A549 (cell line): ENCODE measurements at regions not wholly inside any gene's neighbourhood (a gene's known extent, or its start where the extent isn't known, plus 50 kb on each side); places are given as distances from the start of the nearest gene placed in this dataset.

Experiments used
- ATAC-seq, 2 experiments: fragments of 200-7000 bp in 1 of 2; fragments of >200 bp in 1 of 2; cut with Nextera tagmentation in 1 of 2; cut with Tn5 transposase in 1 of 2; 3 replicates each; pipeline versions ENCODE4 v1.8.0 to v1.9.1; 2018 to 2020; ENCODE audit warnings: mild to moderate bottlenecking in 1 of 2, moderate library complexity in 1 of 2
- CTCF ChIA-PET: fragments of 300-600 bp; sonication (Branson Sonifier 250); formaldehyde crosslinking; extraction: SDS; loops from one replicate; lab custom pipeline; 2021; ENCODE audit warnings: antibody characterized with exemption, inconsistent platforms; lab: Yijun Ruan, JAX
- POLR2A ChIA-PET: fragments of 350-600 bp; formaldehyde crosslinking; extraction: SDS; loops from one replicate; lab custom pipeline; 2021; ENCODE audit warnings: antibody characterized with exemption, inconsistent platforms; lab: Yijun Ruan, JAX
- DNase-seq, 2 experiments: peaks; one replicate each; pipeline versions ENCODE4 v3.0.0 to v3.0.0-alpha.2; 2011 to 2016; ENCODE audit warnings: low read depth in 1 of 2, low spot score in 1 of 2
- FAIRE-seq: peaks from 2 replicates; lab custom pipeline; 2011; peaks lifted over from hg19 to GRCh38; lab: Jason Lieb, UNC
- H3K27ac ChIP-seq, 2 experiments: fragments of >200 bp; sonication (Bioruptor Twin); formaldehyde crosslinking; 3 replicates each; pipeline ENCODE4 v1.5.1; 2016 to 2017
- H3K4me1 ChIP-seq: fragments of >200 bp; sonication (Bioruptor Twin); formaldehyde crosslinking; 3 replicates; pipeline ENCODE4 v1.6.1; 2016
- H3K4me2 ChIP-seq: fragments of >200 bp; sonication (Bioruptor Twin); formaldehyde crosslinking; 3 replicates; pipeline ENCODE4 v1.6.1; 2016
- H3K4me3 ChIP-seq: fragments of >200 bp; sonication (Bioruptor Twin); formaldehyde crosslinking; 3 replicates; pipeline ENCODE4 v1.5.1; 2016
- H3K9me3 ChIP-seq: fragments of >200 bp; sonication (Bioruptor Twin); formaldehyde crosslinking; 3 replicates; pipeline ENCODE4 v1.6.1; 2016
- BHLHE40 ChIP-seq: IDR thresholded peaks from 2 replicates; pipeline ENCODE4 v1.6.1; 2012; ENCODE audit warnings: low read depth, low read length, inconsistent platforms
- CBX2 ChIP-seq: fragments of 200-600 bp; sonication (generic); IDR thresholded peaks from 2 replicates; pipeline ENCODE4 v1.6.1; 2016; ENCODE audit warnings: low read depth, mild to moderate bottlenecking, borderline replicate concordance
- CBX8 ChIP-seq: fragments of 200-600 bp; sonication (generic); IDR thresholded peaks from 2 replicates; pipeline ENCODE4 v1.6.1; 2016
- EHMT2 ChIP-seq: fragments of 200-600 bp; sonication (generic); IDR thresholded peaks from 2 replicates; pipeline ENCODE4 v1.6.1; 2016; ENCODE audit warnings: antibody characterized with exemption, low read depth, mild to moderate bottlenecking, moderate library complexity
- EP300 ChIP-seq, 2 experiments: fragments of >200 bp; sonication (Bioruptor Twin); formaldehyde crosslinking; IDR thresholded peaks; 2 replicates in 1 of 2; 3 replicates in 1 of 2; pipeline ENCODE4 v1.6.1; 2016 to 2017
- FOSB ChIP-seq: fragments of 250-450 bp; sonication (Bioruptor Pico); IDR thresholded peaks from 2 replicates; pipeline ENCODE4 v1.5.0; 2020; ENCODE audit warnings: mild to moderate bottlenecking, moderate library complexity
- HDAC2 ChIP-seq: fragments of 200-600 bp; sonication (generic); IDR thresholded peaks from 2 replicates; pipeline ENCODE4 v1.6.1; 2016
- HEYL ChIP-seq: fragments of 250-450 bp; sonication (Bioruptor Pico); IDR thresholded peaks from 2 replicates; pipeline ENCODE4 v1.8.0; 2021; ENCODE audit warnings: mild to moderate bottlenecking, moderate library complexity
- HOXB13 ChIP-seq: fragments of 250-450 bp; sonication (Bioruptor Pico); IDR thresholded peaks from 2 replicates; pipeline ENCODE4 v1.5.0; 2020; ENCODE audit warnings: low read depth, mild to moderate bottlenecking, moderate library complexity
- JUN ChIP-seq, 2 experiments: fragments of >200 bp; sonication (Bioruptor Twin); formaldehyde crosslinking; IDR thresholded peaks; 2 replicates in 1 of 2; 3 replicates in 1 of 2; pipeline ENCODE4 v1.6.1; 2016 to 2017
- KDM1A ChIP-seq: fragments of 200-600 bp; sonication (generic); IDR thresholded peaks from 2 replicates; pipeline ENCODE4 v1.6.1; 2016; ENCODE audit warnings: low read depth, mild to moderate bottlenecking
- MAFK ChIP-seq: fragments of 450-650 bp; IDR thresholded peaks from 2 replicates; pipeline ENCODE4 v1.6.1; 2014; ENCODE audit not compliant: partially characterized antibody
- MAZ ChIP-seq: fragments of 150-350 bp; IDR thresholded peaks from 2 replicates; pipeline ENCODE4 v1.6.1; 2014; ENCODE audit warnings: antibody characterized with exemption, low read depth, low read length, borderline replicate concordance
- NFE2L2 ChIP-seq: fragments of 150-350 bp; conservative IDR thresholded peaks from 2 replicates; pipeline ENCODE4 v1.6.1; 2014; ENCODE audit warnings: low read length
- NR3C1 ChIP-seq: fragments of >200 bp; sonication (Bioruptor Twin); formaldehyde crosslinking; IDR thresholded peaks from 3 replicates; pipeline ENCODE4 v1.6.1; 2017
- RAD21 ChIP-seq, 2 experiments: fragments of >200 bp in 1 of 2; sonication (Bioruptor Twin) in 1 of 2; formaldehyde crosslinking in 1 of 2; IDR thresholded peaks in 1 of 2; conservative IDR thresholded peaks in 1 of 2; 2 replicates in 1 of 2; 3 replicates in 1 of 2; pipeline ENCODE4 v1.6.1; 2012 to 2018; ENCODE audit warnings: inconsistent platforms in 1 of 2
- RARB ChIP-seq: fragments of 250-450 bp; sonication (Bioruptor Pico); IDR thresholded peaks from 2 replicates; pipeline ENCODE4 v1.8.0; 2021; ENCODE audit warnings: mild to moderate bottlenecking, moderate library complexity
- RCOR1 ChIP-seq: fragments of 150-350 bp; IDR thresholded peaks from 2 replicates; pipeline ENCODE4 v1.6.1; 2014; ENCODE audit warnings: antibody characterized with exemption, low read length, low read depth
- RNF2 ChIP-seq: fragments of 200-600 bp; sonication (generic); IDR thresholded peaks from 2 replicates; pipeline ENCODE4 v1.6.1; 2016; ENCODE audit warnings: low read depth, mild to moderate bottlenecking, antibody characterized with exemption, moderate library complexity, borderline replicate concordance
- SMC3 ChIP-seq: fragments of >200 bp; sonication (Bioruptor Twin); formaldehyde crosslinking; IDR thresholded peaks from 3 replicates; pipeline ENCODE4 v1.6.1; 2018; ENCODE audit warnings: inconsistent platforms
- SREBF2 ChIP-seq: fragments of 450-650 bp; IDR thresholded peaks from 2 replicates; pipeline ENCODE4 v1.6.1; 2014; ENCODE audit warnings: mild to moderate bottlenecking, moderate library complexity
- ZC3H11A ChIP-seq: fragments of 450-650 bp; IDR thresholded peaks from 2 replicates; pipeline ENCODE4 v1.6.1; 2014; ENCODE audit warnings: antibody characterized with exemption, mild to moderate bottlenecking
- ZSCAN20 ChIP-seq: fragments of 250-450 bp; sonication (Bioruptor Pico); IDR thresholded peaks from 2 replicates; pipeline ENCODE4 v1.8.0; 2022; ENCODE audit warnings: mild to moderate bottlenecking, moderate library complexity
- WGBS: methylation state at CpG from one replicate; pipeline ENCODE4 v1.1.6; 2017; ENCODE audit errors: missing lambda C conversion rate; 5-methylcytosine and 5-hydroxymethylcytosine counted together
- TF ChIP-seq, protein P1 (sequence below): IDR thresholded peaks from 2 replicates; pipeline ENCODE4 v1.6.1; 2012; ENCODE audit warnings: low read depth, borderline replicate concordance
- TF ChIP-seq, protein P2 (sequence below): fragments of 250-450 bp; sonication (Bioruptor Pico); IDR thresholded peaks from 2 replicates; pipeline ENCODE4 v1.5.0; 2020; ENCODE audit warnings: low read depth, mild to moderate bottlenecking, moderate library complexity
- TF ChIP-seq, protein P3 (sequence below): fragments of 150-350 bp; IDR thresholded peaks from 2 replicates; pipeline ENCODE4 v1.6.1; 2014; ENCODE audit warnings: low read depth, mild to moderate bottlenecking, low read length

DNA sequence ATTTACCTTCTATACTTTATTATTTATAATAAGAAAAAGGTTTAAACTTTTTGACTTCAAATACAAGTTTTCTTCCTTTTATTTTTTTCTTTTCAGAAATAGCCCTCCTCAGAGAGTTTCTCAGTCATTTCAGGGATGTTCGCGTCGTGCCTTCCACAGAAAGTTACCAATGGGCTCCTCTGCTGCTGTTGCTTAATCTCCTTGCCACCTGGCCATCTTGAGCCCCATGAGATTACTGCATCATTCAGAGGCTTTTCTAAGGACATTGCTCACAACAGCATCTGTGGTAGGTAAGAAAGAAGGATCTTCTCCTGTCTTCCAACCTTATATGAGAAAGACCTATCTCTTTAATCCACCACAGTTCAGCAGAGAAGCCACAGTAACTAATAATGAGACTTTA, 1361.9 kb upstream of the ADGRL3 start:
- WGBS, result 26% methylated on average over 3 of the region's 3 CpGs
- POLR2A ChIA-PET, result no interaction called here
- Histone ChIP-seq H3K4me2 (no peak overlapping the region), H3K4me3 (no peak overlapping the region), H3K9me3 (no peaks in the 10 kb centered on the region), H3K27ac (no peak overlapping the region), H3K4me1 (no peaks in the 10 kb centered on the region)
- ATAC-seq, result no peak
- TF ChIP-seq SREBF2 (no peak), FOSB (CRISPR knock-in tag) (no peak), KDM1A (no peak)
- no peak for FAIRE-seq
- CTCF ChIA-PET, result no interaction called here
- no peak for DNase-seq

DNA sequence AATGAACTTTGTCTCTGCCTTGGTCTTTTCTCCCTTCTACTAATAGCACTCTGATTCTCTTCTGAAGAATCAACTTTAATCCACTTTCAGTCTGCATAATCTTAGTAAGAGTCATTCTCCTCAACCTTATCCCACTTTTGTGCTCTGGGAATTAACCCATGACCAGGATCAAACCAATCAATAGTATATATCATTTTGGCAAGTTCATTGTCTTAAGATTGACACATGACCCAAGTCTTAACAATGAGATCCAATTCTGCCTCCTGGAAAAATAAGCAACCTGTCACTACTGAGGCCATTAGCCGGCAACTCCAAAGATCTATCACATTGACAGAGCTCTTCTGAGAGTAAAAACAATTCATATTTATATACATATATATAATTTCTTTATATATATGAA, 1358.4 kb upstream of the ADGRL3 start:
- TF ChIP-seq HDAC2, result no peak
- no peak for TF ChIP-seq EHMT2
- TF ChIP-seq CBX2, result no peak
- TF ChIP-seq MAZ, result no peak
- no peaks in the 10 kb centered on the region for H3K4me1 ChIP-seq
- no peak for ATAC-seq
- FAIRE-seq, result no peak
- WGBS, result 65% methylated on average over 1 of the region's 1 CpG
- no peak overlapping the region for H3K27ac ChIP-seq
- no peaks in the 10 kb centered on the region for H3K9me3 ChIP-seq
- CTCF ChIA-PET, result no interaction called here
- H3K4me2 ChIP-seq, result no peak overlapping the region
- DNase-seq, result no peak
- no peak overlapping the region for H3K4me3 ChIP-seq
- POLR2A ChIA-PET, result no interaction called here

DNA sequence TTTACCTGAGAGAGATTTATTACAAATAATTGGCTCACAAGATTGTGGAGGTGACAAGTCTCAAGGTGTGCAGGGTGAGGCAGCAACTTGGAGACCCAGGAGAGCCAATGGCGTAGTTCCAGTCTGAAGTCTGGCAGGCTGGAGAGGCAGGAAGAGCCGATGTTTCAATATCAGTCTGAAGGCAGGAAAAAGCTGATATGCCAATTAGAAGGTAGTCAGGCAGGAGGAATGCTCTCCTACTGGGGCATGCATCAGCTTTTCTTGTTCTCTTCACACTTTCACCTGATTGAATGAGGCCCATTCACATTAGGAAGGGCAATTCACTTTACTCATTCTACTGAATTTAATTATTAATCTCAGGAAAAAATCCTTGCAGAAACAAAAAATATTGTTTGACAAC, 1351.7 kb upstream of the ADGRL3 start:
- no peaks in the 10 kb centered on the region for H3K9me3 ChIP-seq
- H3K4me2 ChIP-seq, result no peak overlapping the region
- DNase-seq (no peak), ATAC-seq (no peak), FAIRE-seq (no peak)
- POLR2A ChIA-PET, result no interaction called here
- H3K4me1 ChIP-seq, result no peaks in the 10 kb centered on the region
- WGBS, result 15% methylated on average over 2 of the region's 2 CpGs
- H3K4me3 ChIP-seq, result no peak overlapping the region
- CTCF ChIA-PET, result no interaction called here
- TF ChIP-seq ZC3H11A, result no peak
- TF ChIP-seq CBX2, result no peak
- TF ChIP-seq, protein P1, sequence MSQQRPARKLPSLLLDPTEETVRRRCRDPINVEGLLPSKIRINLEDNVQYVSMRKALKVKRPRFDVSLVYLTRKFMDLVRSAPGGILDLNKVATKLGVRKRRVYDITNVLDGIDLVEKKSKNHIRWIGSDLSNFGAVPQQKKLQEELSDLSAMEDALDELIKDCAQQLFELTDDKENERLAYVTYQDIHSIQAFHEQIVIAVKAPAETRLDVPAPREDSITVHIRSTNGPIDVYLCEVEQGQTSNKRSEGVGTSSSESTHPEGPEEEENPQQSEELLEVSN, result no peak
- no peak for TF ChIP-seq NFE2L2
- no peak for TF ChIP-seq HEYL (CRISPR knock-in tag)
- TF ChIP-seq, all 56 proteins: peak for 0
- no peak overlapping the region for H3K27ac ChIP-seq

DNA sequence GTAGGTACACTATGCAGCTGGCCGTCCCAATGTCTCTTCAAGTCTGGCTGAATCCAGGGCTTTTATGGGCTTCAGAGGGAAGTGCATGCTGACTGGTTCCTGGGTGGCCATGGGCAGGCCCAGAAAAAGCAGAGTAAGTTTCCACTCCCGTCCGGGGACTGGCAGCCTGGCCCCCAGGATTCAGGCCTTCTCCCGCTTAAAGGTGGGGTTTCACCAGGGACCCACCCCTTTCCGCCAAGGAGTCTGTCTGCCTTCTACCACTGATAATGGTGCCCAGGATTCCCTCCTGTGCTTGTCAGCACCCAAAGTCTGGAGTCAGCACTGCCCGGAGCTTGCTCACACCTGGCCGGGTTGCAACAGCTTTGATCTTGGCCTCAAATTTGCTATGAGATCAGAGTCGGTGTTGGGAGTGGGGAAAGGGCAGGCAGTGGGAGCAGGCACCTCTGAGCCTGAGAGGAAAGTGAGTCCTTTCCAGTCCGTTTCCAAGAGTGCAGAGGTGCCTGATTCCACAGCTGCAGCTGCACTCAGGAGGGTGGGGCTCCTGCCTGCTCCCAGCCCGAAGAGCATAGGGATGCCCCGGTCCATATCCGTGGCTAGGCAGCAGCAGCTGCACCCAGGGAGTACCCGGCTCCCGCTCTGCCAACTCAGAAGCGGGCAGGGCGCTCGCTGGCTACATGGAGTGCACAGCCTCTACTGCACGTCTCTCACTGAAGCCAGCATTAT, 1344.3 kb upstream of the ADGRL3 start:
- ChIA-PET POLR2A (no interaction called here), CTCF (no interaction called here)
- H3K27ac ChIP-seq, result no peak overlapping the region
- FAIRE-seq, result no peak
- no peak overlapping the region for H3K4me3 ChIP-seq
- 41% methylated on average over 2 of the region's 18 CpGs for WGBS
- no peaks in the 10 kb centered on the region for H3K9me3 ChIP-seq
- DNase-seq, result no peak
- ATAC-seq, result no peak
- no peak for TF ChIP-seq NR3C1
- TF ChIP-seq MAFK, result no peak
- TF ChIP-seq KDM1A, result no peak
- TF ChIP-seq EP300 (IDR thresholded peaks at IDR 0.05), result no peak
- no peak for TF ChIP-seq JUN (IDR thresholded peaks at IDR 0.05)
- no peak for TF ChIP-seq SMC3
- TF ChIP-seq, protein P2, sequence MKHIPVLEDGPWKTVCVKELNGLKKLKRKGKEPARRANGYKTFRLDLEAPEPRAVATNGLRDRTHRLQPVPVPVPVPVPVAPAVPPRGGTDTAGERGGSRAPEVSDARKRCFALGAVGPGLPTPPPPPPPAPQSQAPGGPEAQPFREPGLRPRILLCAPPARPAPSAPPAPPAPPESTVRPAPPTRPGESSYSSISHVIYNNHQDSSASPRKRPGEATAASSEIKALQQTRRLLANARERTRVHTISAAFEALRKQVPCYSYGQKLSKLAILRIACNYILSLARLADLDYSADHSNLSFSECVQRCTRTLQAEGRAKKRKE, result no peak
- TF ChIP-seq CBX8, result no peak
- no peak for TF ChIP-seq RAD21 (conservative IDR thresholded peaks at IDR 0.05 in 1 of 2, IDR thresholded peaks at IDR 0.05 in 1 of 2)
- no peak for TF ChIP-seq RARB
- no peak for TF ChIP-seq CBX2
- no peak for TF ChIP-seq RNF2
- no peak for TF ChIP-seq ZSCAN20 (CRISPR knock-in tag)
- TF ChIP-seq HOXB13, result no peak
- TF ChIP-seq, protein P3, sequence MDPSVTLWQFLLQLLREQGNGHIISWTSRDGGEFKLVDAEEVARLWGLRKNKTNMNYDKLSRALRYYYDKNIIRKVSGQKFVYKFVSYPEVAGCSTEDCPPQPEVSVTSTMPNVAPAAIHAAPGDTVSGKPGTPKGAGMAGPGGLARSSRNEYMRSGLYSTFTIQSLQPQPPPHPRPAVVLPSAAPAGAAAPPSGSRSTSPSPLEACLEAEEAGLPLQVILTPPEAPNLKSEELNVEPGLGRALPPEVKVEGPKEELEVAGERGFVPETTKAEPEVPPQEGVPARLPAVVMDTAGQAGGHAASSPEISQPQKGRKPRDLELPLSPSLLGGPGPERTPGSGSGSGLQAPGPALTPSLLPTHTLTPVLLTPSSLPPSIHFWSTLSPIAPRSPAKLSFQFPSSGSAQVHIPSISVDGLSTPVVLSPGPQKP, result no peak
- no peak for TF ChIP-seq RCOR1
- TF ChIP-seq HEYL (CRISPR knock-in tag), result no peak
- no peak for TF ChIP-seq HDAC2
- TF ChIP-seq MAZ, result no peak
- TF ChIP-seq BHLHE40, result no peak
- H3K4me2 ChIP-seq, result no peak overlapping the region
- no peaks in the 10 kb centered on the region for H3K4me1 ChIP-seq
